Upper lobe of left lung (tissue), 4 donors: ENCODE measurements at regions not wholly inside any gene's neighbourhood (a gene's known extent, or its start where the extent isn't known, plus 50 kb on each side); places are given as distances from the start of the nearest gene placed in this dataset.

Source experiments
- CTCF ChIP-seq, 6 experiments: fragments of 450-650 bp in 4 of 6; fragments of 200-600 bp in 2 of 6; sonication (generic) in 2 of 6; IDR thresholded peaks; one replicate each; pipeline ENCODE4 v1.5.1; 2016 to 2019; ENCODE audit warnings: antibody characterized with exemption in 6 of 6
- EP300 ChIP-seq, 4 donors: sonication (generic); formaldehyde crosslinking; IDR thresholded peaks; one replicate each; pipeline ENCODE4 v1.5.1; 2017; ENCODE audit warnings: antibody characterized with exemption in 4 of 4, control low read depth in 2 of 4

DNA sequence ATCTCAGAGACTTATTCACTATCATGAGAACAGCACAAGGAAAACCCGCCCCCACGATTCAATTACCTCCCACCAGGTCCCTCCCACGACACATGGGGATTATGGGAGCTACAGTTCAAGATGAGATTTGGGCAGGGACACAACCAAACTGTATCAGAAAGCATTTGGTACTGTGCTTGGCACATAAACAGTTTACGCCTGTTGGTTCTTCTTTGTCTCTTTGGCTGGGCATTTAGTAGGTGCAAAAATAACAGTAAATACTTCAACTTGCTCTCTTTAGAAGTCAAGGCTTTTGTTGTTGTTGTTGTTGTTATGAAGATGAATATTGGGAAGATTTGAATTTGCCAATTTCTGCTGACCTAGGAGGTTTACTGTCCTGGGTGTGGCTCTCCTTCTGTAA, 175.4 kb upstream of the IGSF21 start:
- TF ChIP-seq CTCF (IDR thresholded peaks at IDR 0.05), result no peak
- no peak for TF ChIP-seq EP300 (IDR thresholded peaks at IDR 0.05)
